Activated gamma-delta T cell treated with Interleukin-2 at 50 U/mL for 16 hours (primary cell): ENCODE measurements at regions not wholly inside any gene's neighbourhood (a gene's known extent, or its start where the extent isn't known, plus 50 kb on each side); places are given as distances from the start of the nearest gene placed in this dataset.

Experiments
- DNase-seq: peaks from one replicate; pipeline ENCODE4 v3.0.0-alpha.2; 2020

DNA sequence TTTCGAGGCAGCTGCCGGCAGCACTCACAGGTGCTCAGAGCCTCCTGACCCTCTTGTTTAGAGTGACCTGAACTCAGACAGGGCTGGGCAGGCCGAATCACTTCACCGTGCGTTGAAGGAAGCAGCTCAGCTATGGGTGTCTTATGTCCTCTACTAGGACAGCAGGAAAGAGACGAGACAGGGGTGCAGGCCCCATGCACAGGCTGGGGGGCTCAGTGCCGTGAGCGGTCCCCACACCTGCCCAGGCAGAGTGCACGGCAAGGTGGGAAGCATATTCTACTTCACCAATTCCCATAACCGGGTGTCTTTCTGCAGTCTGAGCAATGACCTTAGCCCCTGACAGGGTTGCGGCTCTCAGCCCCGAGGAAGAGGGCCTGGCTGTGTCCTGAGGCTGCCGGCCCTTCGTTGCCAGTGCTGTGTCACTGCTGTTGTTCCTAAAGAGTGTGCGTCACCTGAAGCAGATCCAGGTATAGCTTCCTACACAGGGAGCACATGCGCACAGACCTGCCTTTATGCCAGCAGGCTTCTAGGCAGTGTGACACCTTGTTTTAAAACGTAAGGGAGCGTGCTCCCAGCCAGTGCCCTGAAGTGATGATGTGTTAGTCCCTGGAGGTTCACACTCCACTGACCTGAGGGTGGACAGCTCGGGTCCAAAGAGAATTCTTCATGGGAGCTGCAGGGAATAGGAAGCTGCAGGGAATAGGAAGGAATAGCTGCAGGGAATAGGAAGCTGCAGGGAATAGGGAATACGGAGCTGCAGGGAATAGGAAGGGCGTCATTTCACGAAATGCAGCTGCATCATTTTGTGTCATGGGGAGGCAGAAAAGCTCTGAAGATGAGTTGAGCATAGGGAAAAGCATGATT, 207.9 kb upstream of the SALL3 start:
- no peak for DNase-seq

DNA sequence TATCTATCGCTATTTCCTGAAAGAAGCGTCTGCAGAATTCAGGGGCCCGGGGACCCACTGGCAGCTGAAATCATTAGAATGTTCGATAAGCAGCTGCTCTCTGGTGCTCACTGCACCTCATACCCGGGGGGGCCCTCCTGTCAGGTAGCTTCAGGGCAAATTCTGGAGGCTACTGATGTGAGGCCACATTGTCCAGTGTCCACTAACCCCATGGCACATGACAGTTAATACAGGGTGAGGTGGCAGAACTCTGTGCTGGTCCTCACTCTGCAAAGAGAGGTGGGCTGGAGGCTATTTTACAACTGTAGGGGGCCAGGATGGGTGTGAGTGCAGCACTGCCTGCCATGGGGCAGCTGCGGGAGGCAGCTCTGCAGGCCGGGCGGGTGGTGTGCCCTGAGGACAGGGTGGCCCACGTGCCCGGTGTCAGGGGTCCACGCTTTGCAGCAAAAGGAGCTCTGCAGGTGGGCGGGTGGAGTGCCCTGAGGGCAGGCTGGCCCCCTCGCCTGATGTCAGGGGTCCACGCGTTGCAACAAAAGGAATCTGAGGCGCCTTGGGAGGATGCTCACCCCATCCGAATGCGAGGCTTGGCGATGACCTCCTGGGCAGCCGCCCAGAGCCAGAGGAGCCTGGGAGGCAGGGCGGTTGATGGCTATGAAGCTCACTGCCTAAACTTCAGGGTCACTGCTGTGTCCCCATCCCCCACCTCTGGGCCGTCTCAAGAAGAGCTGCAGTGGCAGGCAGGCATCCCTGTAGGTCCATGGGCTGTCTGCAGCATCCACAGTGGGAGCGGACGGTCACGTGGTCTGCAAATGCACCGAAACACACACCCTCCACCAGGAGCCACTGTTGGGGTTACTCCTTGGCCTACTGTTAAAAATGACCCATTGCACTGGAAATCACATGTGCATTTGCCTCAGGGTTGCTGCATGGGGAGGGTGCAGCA, 207.0 kb upstream of the SALL3 start:
- no peak for DNase-seq

DNA sequence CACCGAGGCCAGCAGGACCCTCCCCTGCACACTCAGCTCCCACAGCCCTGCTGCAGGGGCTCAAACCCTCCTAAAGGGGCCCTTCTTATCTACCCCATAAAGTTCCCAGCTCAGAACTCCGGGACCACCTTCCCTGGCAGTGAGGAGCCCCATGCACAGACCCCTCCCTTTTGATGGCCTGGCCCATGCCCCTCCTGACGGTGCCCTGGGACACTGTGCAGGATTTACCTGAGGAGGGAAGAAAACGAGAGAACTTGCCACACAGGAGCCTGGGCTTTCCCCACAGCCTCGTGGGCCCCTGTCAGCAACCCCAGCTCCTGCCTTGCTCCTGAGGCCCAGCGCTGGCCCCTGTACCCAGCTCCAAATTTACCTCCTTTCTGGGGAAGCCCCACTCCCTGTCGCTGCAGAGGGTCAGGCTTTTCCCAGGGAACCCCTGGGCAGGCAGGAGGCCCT, 206.3 kb upstream of the SALL3 start:
- DNase-seq: no peak

DNA sequence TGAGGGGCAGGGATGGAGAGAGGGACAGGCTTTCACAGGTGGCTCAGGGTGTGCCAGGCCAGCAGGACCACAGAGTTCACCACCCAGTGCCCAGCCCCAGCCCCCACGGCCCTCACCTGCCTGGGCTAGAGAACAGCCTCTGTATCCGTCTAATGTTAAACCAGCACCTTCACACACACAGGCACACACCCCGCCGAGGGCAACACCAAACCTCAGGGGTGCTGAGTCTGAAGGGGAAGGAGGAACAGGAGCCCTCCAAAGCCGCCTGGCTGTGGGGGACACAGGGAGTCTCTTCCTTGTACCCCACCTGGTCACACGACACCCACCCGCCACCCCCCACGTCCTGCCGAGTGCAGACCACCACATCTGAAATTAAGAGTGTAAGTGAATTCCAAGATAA, 205.8 kb upstream of the SALL3 start:
- DNase-seq: no peak

DNA sequence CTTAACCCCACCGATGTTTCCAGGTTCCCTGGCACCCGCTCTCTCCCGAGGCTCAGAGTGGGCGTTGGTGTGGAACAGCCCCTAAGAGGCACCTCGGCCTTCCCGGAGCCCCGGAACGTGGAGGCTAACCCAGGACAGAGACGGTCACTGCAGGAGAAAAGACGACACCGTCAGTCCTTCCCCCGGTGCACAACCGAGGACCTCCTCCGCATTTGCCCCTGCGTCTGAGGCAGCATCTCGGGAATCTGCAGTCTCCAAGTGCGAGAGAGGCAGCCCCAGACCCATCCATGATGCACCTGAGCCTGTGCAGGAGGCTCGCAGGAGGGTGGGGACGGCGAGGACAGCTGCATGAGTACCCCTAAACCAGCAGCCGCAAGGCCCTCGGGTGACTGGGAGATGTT, 204.9 kb upstream of the SALL3 start:
- no peak for DNase-seq

DNA sequence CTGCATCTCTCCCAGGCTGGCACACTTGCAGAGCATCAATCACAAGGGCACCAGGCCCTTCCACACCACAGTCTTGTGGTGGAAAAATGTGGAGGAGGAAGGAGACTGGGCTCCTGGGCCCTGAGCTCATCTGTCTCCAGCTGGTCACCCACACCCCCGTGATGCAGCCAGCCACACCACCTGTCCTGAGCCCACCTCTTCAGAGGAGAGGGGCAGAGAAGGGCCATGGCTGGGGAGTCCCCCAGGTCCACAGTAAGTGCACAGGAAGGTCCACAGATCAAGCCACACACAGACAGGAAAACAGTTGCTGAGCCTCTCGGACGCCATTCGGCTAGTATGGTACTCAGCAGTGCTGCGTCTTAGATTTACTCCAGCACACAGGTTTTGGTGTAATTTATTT, 203.5 kb upstream of the SALL3 start:
- no peak for DNase-seq

DNA sequence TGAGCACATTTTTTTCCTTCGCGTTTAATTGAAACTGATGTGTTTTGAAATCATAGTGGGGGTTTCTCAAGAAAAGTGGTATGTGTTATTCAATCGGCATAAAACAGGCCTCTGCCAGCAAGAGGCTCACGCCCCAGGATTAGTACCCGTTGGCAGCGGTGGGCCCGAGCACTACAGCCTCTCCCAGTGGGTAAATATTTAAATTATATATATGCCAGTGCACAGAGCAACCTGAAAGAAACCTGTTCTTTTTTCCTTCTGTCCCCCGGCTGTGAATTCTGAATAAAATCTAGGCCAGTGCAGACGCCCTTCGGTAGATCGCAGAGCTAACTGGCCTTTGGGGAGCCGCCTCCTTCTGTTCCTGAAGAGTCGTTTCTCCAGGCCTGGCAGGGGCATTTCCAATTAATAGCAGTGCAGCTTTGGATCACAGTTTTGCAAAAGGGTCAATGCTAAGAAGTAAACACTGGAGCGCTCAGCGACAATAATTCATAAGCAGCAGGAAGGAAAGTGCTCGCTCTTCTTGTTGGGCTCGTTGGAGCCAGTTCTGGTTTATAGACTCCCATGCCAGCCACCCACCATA, 202.8 kb upstream of the SALL3 start:
- no peak for DNase-seq

DNA sequence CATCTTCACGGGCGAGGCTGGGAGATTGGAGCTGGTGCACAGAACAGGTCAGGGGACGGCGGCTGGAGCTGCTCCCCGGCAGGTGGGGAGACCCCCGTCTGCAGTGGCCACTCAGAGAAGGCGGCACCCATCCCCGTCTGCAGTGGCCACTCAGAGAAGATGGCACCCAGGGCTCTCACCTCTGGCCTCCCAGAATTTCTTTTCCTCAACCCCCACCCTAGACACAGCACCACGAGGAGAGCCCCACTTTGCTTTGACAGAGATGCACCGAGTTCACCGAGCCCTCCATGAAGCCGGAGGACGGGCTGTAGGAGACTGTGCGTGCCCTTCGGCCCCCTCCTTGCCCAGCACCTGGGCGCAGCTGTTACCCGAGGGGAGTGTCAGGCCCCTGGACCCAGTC, 201.6 kb upstream of the SALL3 start:
- no peak for DNase-seq

DNA sequence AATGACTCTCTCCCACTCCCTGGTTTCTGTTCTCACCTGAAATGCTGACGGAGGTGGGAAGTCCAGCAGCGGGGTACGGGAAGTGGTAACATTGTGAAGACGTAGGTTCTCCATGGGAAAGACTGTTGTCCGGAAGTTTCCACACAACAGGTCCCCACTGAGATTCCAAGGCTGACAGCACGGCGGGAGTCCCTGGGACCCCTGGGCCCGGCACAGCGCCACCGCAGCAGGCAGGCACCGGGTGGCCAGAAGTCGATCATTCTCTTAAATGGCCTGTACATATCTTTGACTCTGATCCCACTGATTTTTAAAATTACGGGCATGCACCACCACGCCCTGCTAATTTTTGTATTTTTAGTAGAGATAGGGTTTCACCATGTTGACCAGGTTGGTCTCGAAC, 201.0 kb upstream of the SALL3 start:
- no peak for DNase-seq

DNA sequence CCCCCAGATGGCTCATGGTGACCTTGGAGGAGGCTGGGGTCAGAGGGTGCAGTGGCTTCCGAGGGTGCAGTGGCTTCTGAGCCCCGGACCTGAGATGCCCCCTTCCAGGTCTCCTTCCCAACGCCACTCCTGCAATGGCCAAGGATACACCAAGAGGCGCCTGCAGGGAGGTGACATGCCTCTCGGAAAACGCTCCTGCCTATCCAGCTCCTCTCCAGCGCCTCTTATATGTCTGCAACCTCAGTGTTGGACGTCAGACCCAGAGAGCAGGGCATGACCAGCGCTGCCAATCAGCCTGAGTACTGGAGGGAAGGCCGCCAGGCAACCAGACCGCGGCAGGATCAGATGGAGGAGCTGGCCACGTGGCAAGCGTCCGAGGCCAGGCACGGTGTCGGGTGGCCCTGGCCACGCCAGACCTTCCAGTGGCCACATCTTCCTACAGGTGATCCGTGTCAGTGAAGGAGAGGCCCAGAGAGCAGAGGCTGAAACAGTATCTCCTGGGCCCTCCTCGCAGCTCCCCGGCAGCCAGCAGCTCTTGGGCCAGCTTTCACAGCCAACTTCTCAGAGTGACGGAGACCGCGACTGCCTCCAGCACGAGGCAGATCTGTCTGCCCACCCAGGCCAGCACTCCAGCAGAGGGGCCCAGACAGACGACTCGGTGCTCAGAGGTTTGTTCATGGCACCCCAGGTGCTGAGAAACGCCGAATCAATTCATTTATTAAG, 199.5 kb upstream of the SALL3 start:
- no peak for DNase-seq

DNA sequence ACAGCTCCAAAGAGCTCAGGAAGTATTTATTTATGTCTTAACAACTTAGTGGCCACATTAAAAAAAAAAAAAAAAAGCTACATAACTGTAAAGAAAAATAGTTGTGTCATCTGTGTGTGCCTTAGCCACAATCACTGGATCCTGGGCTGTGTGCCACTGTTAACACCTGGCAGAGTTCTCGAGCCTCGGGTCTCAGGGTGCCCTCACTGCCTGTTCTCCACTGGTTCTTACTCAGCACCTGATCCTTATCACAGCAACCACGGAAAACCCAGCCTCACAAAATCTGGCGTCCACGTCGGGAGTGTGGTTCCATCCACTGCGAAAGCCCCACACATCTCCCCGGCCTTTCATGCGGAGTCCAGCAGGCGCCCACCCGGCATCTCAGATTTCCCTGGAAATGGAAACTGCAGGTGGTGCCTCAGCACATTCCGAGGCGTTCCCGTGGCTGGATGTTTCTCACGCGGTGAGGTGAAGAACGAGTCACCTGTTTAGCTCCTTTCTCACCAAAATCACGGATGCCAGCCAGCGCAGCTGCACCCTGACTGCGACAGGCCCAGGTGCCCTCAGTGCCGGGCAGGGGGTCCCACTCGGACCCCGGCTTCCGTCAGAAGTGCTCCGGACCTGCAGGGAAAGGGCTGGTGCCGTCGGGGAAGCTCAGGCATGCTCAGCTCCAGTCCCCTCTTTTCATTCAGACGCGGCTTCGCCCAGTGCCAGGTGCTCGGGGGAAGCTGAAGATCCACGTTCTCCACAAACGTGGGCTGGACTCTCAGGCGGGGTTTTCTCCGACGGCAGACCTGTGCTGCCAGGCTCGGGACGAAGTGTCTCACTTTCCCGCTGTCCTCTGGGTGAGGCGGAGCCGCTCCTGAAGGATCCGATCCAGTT, 198.7 kb upstream of the SALL3 start:
- no peak for DNase-seq

DNA sequence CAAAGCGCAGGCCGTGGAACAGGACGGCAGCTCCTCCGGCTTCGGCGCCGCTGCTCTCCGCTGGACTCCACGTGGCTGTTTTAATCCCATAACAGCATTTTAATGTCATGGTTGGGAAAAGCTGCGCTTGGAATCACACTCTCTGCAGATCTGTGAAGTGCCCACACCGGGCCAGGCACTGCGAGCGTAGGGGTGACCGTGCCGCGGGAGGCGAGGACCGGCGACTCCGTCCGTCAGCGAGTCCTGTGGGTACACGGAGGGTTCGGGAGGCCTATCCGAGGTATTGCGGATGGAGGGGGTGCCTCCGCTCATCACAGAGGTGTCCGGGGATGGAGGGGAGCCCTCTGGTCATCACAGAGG, 198.0 kb upstream of the SALL3 start:
- DNase-seq: no peak

DNA sequence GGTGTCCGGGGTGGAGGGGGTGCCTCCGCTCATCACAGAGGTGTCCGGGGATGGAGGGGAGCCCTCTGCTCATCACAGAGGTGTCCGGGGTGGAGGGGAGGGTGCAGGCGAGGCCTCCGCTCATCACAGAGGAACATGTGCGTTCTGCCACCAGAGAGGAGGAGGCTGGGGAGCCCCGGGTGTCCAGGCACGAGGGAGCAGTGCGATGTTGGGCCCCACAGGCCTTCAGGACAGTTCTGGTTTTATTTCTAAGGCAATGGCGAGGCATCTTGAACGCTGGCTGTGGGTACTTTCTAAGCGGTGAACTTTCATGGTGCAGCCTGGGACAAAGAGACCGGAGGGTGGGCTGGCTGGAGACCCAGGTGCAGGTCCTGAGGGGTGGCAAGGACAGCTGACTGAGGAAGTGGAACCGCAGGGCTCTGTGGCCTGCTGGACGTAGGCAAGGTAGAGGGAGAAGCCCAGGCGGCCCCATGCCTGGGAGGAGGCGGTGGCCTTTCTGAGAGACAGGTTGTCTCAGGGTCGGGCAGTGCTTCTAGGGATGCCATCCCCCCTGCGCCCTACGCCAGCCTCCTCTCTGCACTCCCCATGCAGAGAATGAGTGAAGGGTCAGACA, 196.6 kb upstream of the SALL3 start:
- no peak for DNase-seq

DNA sequence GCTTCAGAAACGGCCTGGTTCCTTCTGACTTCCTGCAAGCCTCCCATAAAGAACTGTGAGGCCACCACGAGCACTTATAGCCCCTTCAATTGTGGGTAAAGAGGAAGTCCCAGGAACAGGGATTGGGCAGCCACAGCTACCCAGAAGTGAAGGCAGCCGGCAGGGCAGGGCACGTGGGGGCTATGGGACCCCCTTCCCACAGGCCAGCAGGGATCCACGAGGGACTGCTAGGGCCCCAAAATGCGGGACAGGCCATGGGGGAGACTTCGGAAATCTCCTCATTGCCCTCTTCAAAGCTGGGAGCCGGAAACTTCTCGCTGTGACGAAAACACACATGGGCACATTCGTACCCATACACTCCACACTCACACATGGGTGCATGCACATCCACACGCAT, 196.1 kb upstream of the SALL3 start:
- DNase-seq: no peak

DNA sequence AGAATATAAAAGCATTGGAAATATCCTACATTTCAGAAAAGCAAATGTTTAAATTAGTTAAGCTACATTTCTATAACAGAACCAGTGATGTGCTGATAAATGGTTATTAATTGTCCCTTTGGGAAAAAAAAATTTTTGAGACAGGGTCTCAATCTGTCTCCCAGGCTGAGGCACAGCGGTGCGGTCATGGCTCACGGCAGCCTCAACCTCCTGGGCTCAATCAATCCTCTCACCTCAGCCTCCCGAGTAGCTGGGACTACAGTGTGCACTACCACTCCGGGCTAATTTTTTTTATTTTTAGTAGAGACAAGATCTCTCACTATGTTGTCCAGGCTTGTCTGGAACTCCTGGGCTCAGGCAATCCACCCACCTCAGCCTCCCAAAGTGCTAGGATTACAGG, 194.8 kb upstream of the SALL3 start:
- no peak for DNase-seq

DNA sequence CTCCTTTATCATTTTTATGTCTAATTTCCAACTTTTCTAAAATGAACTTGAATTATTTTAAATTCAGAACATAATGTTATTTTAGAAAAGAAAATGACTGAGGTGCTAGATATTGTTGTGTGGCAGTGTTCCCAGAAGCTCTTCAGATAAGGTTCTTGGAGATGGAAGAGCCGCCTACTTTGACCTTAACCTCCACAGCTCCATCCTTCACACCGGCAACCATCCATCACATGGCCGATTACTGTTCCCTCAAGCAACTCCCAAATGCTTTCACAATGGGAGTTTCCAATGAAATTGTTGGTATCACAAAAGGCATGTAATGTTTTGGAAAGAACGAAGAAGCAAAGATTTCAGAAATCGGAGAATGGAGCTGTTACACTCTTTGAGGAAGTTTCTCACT, 193.9 kb upstream of the SALL3 start:
- no peak for DNase-seq

DNA sequence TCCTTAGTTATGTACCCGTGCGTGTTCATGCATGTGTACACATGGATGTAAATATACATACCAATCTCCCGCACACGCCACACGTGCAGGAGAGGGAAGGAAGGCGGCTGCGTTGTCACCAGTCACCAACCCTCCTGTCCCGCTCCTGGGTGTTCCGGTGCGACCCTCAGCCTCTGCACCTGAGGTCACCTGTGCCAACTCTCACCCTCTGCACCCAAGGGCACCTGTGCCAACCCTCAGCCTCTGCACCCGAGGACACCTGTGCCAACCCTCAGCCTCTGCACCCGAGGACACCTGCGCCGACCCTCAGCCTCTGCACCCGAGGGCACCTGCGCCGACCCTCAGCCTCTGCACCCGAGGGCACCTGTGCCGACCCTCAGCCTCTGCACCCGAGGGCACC, 192.8 kb upstream of the SALL3 start:
- DNase-seq: no peak

DNA sequence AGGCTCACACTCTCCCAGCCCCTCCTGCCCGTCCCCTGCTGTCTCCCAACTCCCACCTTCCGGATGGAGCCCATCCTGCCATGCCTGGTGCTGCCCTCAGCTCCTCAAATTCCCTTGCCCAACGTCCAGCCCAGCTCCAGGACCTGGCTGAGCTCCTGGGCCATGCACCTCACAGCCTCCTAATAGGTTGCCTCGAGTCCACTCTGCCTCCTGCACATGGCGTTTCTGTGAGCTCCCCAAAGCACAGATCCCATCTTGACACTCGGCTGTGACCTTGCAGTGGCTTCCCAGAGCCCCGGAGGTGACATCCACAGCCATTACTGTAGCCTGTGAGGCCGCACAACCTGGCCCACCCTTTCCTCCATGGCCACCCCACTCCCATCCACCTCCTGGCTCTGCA, 191.9 kb upstream of the SALL3 start:
- DNase-seq: no peak

DNA sequence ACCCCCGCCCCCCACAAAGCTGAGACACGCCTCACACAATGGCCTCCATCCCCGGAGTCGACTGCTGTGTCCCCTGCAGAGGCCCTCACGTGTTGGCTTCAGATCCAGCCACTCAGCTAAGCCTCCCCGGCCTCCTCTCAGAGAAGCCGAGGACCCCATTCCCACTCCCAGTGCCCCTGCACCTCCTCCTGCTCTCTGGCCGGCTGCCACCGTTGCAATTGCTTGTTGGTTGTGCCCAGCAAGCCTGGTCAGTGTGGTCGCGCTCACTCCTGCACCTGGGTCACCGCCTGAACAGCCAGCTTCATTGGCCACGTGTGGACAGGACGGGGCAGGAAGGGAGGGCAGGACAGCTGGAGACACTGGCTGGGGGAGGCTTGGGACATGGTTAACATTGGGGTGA, 191.5 kb upstream of the SALL3 start:
- no peak for DNase-seq

DNA sequence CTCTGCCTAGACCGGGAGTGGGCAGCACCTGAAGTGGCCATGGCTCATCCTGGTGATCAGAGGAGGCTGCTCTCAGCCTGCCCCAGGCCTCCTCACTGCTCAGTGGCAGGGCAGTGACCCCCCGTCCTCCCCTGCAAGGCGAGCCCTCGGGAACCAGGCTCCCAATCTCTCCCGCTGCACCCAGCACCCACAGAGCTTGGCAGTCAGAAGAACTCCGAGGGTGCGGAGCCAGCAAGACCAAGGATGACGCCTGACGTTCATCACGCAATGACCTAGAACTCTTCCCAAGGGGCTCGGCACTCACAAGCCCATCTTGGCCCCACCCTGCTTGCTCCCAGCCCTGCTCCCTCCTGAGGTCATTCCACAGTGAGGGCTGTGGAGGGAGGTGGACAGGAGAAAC, 189.8 kb upstream of the SALL3 start:
- DNase-seq: no peak

DNA sequence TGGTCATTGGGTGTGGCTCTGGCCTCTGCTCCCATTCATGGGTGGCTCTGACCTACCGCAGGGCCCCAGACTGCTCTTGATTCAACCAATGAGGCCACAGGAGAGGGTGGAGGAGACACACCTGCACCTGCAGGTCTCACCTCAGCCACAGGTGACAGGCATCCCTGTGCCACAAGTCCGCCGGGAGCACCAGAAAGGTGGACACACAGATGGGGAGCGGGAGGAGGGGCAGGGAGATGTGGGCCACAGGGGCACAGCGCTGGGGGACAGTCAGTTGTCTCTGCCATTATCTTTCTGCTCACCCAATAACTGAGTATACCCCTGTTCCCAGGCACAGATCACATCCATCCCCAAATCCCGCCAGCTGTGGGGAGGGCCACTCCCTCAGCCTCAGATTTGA, 189.1 kb upstream of the SALL3 start:
- no peak for DNase-seq

DNA sequence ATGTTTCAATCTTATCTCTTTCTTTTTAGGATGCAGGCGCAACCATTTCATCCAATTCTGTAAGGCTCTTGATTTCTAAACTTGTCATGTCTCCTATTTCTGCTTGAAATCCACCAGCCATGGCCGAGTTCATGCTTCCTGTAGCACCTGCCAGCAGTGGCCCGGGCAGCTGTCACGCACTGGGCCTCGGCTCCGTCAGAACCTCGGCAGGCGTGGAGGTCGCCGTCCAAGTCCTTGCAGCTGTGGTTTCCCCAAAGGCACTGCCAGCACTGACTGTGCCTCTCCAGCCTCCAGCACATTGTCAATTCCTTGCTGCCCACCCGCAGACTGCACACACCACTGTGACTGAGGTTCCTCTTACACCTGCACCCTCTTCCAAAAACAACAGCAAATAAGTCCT, 188.7 kb upstream of the SALL3 start:
- no peak for DNase-seq
